MM.1S (cell line): ENCODE measurements at regions not wholly inside any gene's neighbourhood (a gene's known extent, or its start where the extent isn't known, plus 50 kb on each side); places are given as distances from the start of the nearest gene placed in this dataset.

ENCODE experiments used
- CTCF ChIP-seq: fragments of 300-600 bp; sonication (generic); IDR thresholded peaks from 2 replicates; pipeline ENCODE4 v1.5.1; 2016; ENCODE audit warnings: antibody characterized with exemption, low read length, mixed read lengths
- EZH2 ChIP-seq: fragments of 300-600 bp; sonication (generic); optimal IDR thresholded peaks from 2 replicates; pipeline ENCODE3; 2017; ENCODE audit warnings: low read depth, mild to moderate bottlenecking, antibody characterized with exemption, low read length, mixed read lengths

- TF ChIP-seq CTCF, result no peak
- no peak for TF ChIP-seq EZH2
These were observed 248.9 kb upstream of the SLC24A2 start for GRCh38 chr9:20037699-20038098.
